ENCODE measurements at regions not wholly inside any gene's neighbourhood (a gene's known extent, or its start where the extent isn't known, plus 50 kb on each side); places are given as distances from the start of the nearest gene placed in this dataset.

DNA sequence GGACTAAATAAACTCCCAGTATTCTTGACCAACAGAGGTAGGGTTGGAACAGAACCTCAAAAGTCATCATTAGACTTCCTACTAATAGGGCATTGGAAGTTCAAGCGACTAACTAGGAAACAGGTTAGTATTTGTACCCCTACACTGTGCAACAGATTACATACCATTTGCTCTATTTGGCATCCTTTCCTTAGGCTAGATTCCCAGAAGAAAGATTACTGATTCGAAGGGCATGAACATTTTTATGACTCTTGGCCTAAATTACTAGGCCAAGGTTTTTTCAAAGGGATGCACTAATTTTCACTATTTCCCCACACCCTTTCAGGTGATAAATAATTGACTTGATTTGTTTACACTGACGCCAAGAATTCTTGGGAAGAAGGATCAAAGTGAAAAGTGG lies 104.8 kb upstream of the CYP1B1 start:
- TF ChIP-seq SPI1 (IDR thresholded peaks at IDR 0.05; ENCODE audit: low read depth, low read length) (no peak), POLR2AphosphoS5 (IDR thresholded peaks at IDR 0.05; ENCODE audit: low read depth, low read length) (no peak), POLR2A (IDR thresholded peaks at IDR 0.05; ENCODE audit: low read depth, low read length) (no peak)

Measured in GM12891 (cell line).